GM03348 (cell line): ENCODE measurements at regions not wholly inside any gene's neighbourhood (a gene's known extent, or its start where the extent isn't known, plus 50 kb on each side); places are given as distances from the start of the nearest gene placed in this dataset.

ENCODE experiments used
- DNase-seq: peaks from one replicate; pipeline ENCODE4 v3.0.0; 2012; ENCODE audit warnings: low spot score

DNA sequence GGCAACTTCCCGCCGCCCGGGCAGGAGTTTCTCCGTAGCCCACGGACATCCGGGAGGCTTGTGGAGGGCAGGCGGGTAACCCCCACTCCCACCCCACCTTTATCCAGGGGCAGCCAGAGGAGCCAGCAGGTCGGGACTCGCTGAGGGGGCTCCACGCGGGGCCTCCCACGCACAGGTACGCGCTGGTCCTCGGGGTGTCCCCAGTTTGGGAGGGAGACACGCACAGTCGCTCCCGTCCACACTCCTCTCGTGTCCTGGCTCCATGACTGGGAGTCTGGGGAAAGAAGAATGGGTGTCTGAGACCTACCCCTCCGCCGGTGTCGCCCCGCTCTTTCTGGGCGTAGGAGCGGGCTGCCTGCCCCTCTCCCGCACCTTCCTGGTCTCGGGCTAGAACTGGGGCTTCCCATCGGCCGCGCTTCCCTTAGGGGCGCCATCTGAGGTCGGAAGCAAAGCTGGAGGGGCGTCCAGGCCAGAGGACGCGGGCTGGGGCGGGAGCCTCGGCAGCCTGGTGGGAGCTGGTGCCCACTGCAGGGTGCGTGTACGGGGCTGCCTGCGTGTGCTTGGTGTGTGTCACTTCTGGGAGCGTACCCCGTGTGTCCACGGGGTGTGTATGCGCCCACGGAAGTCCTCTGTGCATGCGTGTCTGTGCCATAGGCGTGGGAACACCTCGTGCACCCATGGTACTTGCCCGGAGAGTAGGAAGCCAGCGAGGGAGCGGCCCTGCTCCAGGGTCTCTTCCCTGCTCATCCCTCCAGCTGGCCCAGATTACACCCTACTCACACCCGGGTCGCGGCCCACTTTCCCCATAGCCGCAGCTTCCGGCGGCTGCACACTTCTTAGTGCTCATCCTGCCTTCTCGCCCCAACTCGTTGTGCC, 73.0 kb upstream of the LEP start:
- no peak for DNase-seq

DNA sequence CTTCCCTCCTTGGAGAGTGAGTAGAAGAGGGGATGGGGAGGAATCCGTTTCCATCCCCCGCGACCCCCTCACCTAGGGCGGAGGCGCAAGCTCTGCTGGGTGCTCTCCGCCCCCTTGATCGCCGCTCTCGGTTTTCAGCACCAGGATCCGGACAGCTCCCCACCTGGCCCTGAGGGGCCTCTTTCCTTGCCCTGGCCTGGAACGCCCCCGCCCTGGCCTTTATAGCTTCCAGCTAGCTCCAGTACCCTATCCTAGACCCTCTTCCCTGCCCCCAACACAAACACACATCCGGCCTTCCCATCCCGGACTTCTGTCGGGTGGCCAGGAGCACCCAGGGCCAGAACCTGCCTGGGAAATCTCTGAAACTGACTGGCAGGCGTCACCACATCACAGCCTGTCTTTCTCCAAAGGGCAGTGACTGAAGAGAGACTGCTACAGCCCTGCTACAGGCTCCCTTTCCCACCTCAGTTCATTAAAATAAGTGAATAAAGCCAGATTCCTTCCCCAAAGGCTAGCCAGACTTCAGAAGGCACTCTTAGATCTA, 72.3 kb upstream of the LEP start:
- DNase-seq: peak; percentile 64

DNA sequence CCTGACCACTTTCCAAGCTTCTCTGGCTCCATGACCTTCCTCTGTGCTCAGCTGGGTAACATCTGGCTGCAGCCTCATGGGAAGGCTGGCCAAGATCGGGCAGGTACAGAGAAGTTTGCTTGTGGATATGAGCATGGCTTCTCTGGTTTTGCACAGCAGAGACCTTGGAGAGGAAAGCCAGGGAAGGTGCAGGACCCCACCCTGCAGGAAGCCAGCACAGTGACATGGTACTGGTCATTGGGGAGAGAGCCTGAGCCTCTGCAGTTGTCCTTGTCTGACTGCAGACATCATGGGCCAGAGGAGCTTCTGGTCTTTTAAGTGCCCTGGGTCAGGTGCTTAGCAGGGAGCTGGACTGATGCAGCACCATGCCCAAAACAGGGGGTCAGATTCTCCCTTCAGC, 70.6 kb upstream of the LEP start:
- no peak for DNase-seq

- no peak for DNase-seq
Observed at GRCh38 chr7:128171342-128171918, 69.6 kb upstream of the LEP start.

DNA sequence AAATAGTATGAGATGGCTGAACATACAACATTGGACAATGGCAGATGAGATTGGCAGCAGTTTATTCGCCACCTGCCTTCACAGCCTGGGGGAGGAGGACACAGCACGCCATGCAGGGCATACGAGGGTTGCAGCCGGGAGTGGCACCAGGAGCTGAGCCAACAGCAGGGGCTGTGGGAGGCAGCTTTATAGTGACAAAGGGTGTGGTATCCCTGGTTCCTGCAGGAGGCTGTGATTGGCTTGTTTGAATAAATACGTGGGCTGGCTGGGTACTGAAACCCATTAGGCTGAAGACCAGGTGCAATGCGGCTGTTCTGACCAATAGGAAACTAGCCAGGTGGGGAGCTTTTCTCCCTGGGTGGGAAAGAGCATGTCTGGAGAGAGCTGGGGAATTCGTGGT, 68.9 kb upstream of the LEP start:
- no peak for DNase-seq

GRCh38 chr7:128172963-128173362, 68.1 kb upstream of the LEP start:
- DNase-seq: no peak

GRCh38 chr7:128174386-128174785, 66.7 kb upstream of the LEP start:
- DNase-seq: no peak

GRCh38 chr7:128176696-128177095, 64.4 kb upstream of the LEP start:
- no peak for DNase-seq

DNA sequence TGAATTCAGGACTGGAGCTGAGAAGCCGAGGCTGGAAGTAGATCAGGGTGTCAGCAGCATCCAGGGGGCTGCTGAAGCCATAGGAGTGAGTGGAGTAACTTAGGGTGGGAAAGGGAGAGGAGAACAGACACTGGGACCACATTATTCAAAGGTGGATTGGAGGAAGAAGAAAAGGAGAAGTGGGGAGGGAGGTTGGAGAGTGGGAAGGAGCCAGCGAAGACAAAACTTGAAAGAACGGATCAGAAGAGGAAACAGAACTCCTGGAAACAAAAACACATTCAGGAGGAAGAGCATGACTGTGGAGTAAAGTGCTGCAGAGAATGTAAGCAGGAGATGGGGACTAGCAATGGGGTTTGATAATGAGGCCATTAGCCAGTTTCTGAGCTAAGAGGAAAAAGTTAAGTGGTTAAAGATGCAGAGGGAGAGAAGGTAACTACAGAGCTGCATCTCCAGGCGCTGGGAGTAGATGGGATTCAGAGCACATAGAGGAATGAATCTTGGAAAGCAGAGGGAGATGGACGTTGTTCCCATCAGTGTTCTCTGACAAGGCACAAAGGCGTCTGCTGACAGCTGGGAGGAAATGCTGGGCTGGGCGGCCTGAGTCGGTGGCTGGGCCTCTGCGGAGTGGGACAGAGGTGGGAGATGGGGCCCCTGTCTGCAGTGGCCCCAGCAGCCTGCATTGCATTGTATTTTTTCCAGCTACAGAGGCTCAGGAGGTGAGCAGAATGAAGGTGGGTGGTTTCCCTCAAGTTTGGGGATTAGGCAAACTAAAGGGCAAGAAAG, 63.1 kb upstream of the LEP start:
- DNase-seq: no peak

DNA sequence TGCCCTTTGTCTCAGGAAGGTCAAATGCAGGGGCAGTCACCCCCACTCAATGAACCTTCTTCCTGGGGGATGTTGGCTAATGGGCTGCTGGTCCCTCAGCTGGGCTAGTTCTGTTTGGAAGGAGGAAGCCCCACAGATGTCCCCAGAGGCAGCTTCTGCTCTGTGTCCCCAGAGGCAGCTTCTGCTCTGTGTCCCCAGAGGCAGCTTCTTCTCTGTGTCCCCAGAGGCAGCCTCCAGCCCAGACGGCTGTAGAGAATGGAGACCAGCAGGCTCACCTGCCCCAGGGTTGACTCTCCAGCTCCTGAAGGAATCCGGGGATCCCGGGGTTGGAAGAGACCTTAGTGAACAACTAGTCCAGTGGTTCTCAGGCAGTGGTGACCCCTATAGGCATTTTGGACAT, 62.5 kb upstream of the LEP start:
- no peak for DNase-seq

DNA sequence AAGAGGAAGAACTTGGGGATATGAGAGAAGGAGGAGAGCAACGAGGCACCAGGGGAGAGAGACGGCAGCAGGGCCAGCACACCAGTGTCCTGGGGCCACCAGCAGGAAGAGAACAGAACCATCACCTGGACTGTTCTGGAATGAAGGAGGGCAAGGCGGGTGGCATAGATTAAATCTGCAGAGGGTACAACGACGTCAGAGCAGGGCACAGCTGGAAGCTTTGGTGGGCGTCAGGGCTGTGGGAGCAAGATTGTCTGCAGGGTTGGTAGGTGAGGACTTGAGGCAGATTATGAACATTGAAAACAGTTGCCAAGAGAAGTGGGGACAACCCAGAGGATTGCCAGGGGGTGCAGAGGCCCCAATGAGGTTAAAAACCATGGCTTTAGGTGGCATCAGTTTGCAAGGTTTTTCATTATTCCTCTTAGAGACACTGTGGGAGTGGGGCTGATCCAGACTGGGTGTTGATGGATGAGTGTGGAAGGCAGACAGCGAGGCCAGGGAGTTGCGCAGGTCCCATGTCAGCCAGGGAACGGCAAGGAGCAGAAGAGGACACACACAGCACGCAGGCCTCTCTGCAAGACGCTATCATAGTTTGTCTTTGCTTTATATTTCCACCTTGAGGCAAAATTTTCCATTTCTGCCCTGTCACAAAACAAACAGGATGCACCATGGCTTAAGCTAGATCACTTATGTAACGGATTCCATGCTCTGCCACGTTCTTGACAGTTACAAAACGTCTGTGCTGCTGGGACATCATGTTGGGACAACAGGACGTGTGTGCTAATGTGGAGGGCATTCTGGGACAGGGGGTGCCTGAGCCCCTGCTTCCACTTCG, 52.5 kb upstream of the LEP start:
- no peak for DNase-seq

GRCh38 chr7:128189231-128189930, 51.7 kb upstream of the LEP start:
- no peak for DNase-seq

- DNase-seq: no peak
Observed at GRCh38 chr7:128190051-128190647, 50.9 kb upstream of the LEP start.

DNA sequence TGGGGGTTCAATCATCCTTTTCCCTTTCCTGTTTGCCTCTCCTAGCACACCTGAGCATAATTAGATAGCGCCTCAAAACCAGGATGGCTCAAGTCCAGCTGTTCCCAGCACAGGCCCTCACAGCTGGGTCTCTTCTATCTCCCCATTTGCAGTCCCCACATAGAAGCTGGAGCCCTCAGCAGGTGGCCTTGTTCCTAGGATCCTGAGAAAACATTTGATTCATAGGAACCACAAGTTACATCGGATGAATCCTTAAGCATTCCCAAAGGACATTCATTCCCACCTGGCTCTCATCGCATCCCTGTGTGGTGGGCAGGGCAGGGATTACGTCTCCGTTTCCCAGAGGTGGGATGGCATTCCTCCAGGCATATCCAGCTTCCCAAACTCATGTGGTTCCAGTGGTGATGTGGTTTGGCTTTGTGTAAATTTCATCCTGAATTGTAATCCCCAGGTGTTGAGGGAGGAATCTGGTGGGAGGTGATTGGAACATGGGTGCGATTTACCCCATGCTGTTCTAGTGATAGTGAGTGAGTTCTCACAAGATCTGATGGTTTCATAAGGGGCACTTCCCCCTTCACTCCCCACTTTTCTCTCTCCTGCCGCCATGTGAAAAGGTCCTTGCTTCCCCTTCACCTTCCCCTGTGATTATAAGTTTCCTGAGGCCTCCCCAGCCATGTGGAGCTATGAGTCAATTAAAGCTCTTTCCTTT, 49.8 kb upstream of the LEP start:
- no peak for DNase-seq
